ENCODE measurements at regions not wholly inside any gene's neighbourhood (a gene's known extent, or its start where the extent isn't known, plus 50 kb on each side); places are given as distances from the start of the nearest gene placed in this dataset.

DNA sequence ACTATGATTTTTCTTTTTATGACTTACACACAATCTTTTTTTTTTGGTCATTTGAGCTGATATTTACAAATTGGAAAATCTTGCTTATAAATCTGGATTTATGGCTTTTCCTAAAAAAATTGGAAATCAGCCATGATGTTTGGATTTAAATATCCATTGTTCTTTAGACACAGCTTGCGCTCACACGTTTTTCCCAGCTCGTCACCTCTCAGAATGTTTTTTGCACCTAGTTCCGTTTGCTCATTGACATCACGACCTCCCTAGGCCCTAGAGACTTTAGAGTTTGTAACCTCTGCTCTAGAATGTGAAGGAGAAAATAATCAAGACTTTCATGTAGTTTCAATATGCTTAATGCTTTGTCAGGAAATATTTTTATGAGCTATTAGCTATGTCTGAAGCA lies 930.5 kb downstream of the TLE4 start:
- no peak overlapping the region for H3K27ac ChIP-seq (ENCODE audit: low read depth, low read length)
- H4K20me1 ChIP-seq (ENCODE audit: low read depth, low read length): no peaks in the 10 kb centered on the region
- no peaks in the 10 kb centered on the region for H3K9me3 ChIP-seq (ENCODE audit: insufficient read depth, low read length)
- H3F3A ChIP-seq (ENCODE audit: insufficient read depth): no peaks in the 10 kb centered on the region
- no peak for TF ChIP-seq EZH2phosphoT487 (conservative IDR thresholded peaks at IDR 0.05; ENCODE audit: low read length)
- TF ChIP-seq, protein P1, sequence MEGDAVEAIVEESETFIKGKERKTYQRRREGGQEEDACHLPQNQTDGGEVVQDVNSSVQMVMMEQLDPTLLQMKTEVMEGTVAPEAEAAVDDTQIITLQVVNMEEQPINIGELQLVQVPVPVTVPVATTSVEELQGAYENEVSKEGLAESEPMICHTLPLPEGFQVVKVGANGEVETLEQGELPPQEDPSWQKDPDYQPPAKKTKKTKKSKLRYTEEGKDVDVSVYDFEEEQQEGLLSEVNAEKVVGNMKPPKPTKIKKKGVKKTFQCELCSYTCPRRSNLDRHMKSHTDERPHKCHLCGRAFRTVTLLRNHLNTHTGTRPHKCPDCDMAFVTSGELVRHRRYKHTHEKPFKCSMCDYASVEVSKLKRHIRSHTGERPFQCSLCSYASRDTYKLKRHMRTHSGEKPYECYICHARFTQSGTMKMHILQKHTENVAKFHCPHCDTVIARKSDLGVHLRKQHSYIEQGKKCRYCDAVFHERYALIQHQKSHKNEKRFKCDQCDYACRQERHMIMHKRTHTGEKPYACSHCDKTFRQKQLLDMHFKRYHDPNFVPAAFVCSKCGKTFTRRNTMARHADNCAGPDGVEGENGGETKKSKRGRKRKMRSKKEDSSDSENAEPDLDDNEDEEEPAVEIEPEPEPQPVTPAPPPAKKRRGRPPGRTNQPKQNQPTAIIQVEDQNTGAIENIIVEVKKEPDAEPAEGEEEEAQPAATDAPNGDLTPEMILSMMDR (IDR thresholded peaks at IDR 0.05; ENCODE audit: insufficient read depth, low read length, poor library complexity, severe bottlenecking): no peak
- no peaks in the 10 kb centered on the region for H3K79me2 ChIP-seq (ENCODE audit: insufficient read depth, low read length)
- H3K4me3 ChIP-seq (ENCODE audit: insufficient read depth, low read length, poor library complexity, severe bottlenecking): no peak overlapping the region
- H3K36me3 ChIP-seq (ENCODE audit: low read length): no peaks in the 10 kb centered on the region
- no peak overlapping the region for H3K9ac ChIP-seq (ENCODE audit: low read length)
- no peaks in the 10 kb centered on the region for H3K9me2 ChIP-seq (replicated peaks; ENCODE audit: insufficient read depth, low read length)
- no peak overlapping the region for H2AFZ ChIP-seq (ENCODE audit: low read depth, low read length, severe bottlenecking)
- no peaks in the 10 kb centered on the region for H3K27me3 ChIP-seq (ENCODE audit: low read length)
- H3K4me2 ChIP-seq (ENCODE audit: low read depth, low read length, poor library complexity, severe bottlenecking): no peak overlapping the region

DNA sequence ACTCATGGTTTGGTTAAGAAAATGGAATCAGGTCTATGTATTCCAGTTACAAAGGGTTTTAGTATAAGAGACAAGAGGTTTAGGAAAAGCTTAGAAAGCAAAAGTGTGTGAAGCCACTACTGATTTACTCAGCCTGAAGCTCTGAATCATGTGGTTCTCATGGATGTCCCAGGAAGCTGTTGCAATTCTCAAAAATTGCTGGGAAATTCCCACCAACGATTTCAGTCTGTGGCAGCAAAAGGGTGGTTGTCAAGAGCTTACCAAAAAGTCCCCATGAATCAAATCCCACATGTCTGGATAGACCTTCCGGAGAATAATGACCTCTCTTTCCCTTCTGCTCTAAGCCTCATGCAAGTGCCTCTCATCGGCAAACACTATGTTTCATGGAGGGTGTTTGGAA lies 929.9 kb downstream of the TLE4 start:
- no peak overlapping the region for H2AFZ ChIP-seq (ENCODE audit: low read depth, low read length, severe bottlenecking)
- H3K4me2 ChIP-seq (ENCODE audit: low read depth, low read length, poor library complexity, severe bottlenecking): no peak overlapping the region
- no peak overlapping the region for H3K4me3 ChIP-seq (ENCODE audit: insufficient read depth, low read length, poor library complexity, severe bottlenecking)
- H3K36me3 ChIP-seq (ENCODE audit: low read length): no peaks in the 10 kb centered on the region
- TF ChIP-seq EZH2phosphoT487 (conservative IDR thresholded peaks at IDR 0.05; ENCODE audit: low read length): no peak
- TF ChIP-seq, protein P1 (IDR thresholded peaks at IDR 0.05; ENCODE audit: insufficient read depth, low read length, poor library complexity, severe bottlenecking): no peak
- H4K20me1 ChIP-seq (ENCODE audit: low read depth, low read length): no peaks in the 10 kb centered on the region
- no peaks in the 10 kb centered on the region for H3K79me2 ChIP-seq (ENCODE audit: insufficient read depth, low read length)
- H3K9me2 ChIP-seq (replicated peaks; ENCODE audit: insufficient read depth, low read length): no peaks in the 10 kb centered on the region
- H3F3A ChIP-seq (ENCODE audit: insufficient read depth): no peaks in the 10 kb centered on the region
- no peaks in the 10 kb centered on the region for H3K9me3 ChIP-seq (ENCODE audit: insufficient read depth, low read length)
- no peaks in the 10 kb centered on the region for H3K27me3 ChIP-seq (ENCODE audit: low read length)
- H3K27ac ChIP-seq (ENCODE audit: low read depth, low read length): no peak overlapping the region
- H3K9ac ChIP-seq (ENCODE audit: low read length): no peak overlapping the region

DNA sequence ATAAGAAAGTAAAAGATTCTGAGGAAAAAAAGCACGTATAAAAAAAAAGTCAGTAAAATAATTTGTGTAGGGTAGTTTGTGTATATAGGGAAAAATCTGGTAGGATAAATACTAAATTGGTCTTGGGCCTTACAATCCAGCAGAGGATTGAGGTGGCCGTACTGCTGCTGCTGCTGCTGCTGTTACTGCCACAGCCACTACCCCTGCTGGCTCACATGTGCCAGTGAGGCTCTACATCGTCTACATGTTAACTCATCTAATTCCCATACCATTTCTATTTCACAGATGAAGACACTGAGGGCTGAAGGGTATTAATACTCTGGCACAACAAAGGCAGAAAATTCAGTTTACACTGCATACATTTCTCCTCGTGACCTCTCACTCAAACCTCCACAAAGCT lies 928.5 kb downstream of the TLE4 start:
- Histone ChIP-seq H3K4me2 (ENCODE audit: low read depth, low read length, poor library complexity, severe bottlenecking) (no peak overlapping the region), H3K36me3 (ENCODE audit: low read length) (no peaks in the 10 kb centered on the region), H3K27ac (ENCODE audit: low read depth, low read length) (no peak overlapping the region), H3K27me3 (ENCODE audit: low read length) (no peaks in the 10 kb centered on the region), H3F3A (ENCODE audit: insufficient read depth) (no peaks in the 10 kb centered on the region), H3K79me2 (ENCODE audit: insufficient read depth, low read length) (no peaks in the 10 kb centered on the region), H4K20me1 (ENCODE audit: low read depth, low read length) (no peaks in the 10 kb centered on the region), H3K9me2 (replicated peaks; ENCODE audit: insufficient read depth, low read length) (no peaks in the 10 kb centered on the region), H3K9me3 (ENCODE audit: insufficient read depth, low read length) (no peaks in the 10 kb centered on the region), H3K9ac (ENCODE audit: low read length) (no peak overlapping the region), H2AFZ (ENCODE audit: low read depth, low read length, severe bottlenecking) (no peak overlapping the region), H3K4me3 (ENCODE audit: insufficient read depth, low read length, poor library complexity, severe bottlenecking) (no peak overlapping the region)
- TF ChIP-seq EZH2phosphoT487 (conservative IDR thresholded peaks at IDR 0.05; ENCODE audit: low read length): no peak
- TF ChIP-seq, protein P1 (IDR thresholded peaks at IDR 0.05; ENCODE audit: insufficient read depth, low read length, poor library complexity, severe bottlenecking): no peak
